HG02798 (cell line): ENCODE measurements at regions not wholly inside any gene's neighbourhood (a gene's known extent, or its start where the extent isn't known, plus 50 kb on each side); places are given as distances from the start of the nearest gene placed in this dataset.

Source experiments
- ATAC-seq: cut with Tn5 transposase; IDR thresholded peaks from one replicate; pipeline ENCODE4 v1.9.1; 2021; ENCODE audit warnings: mild to moderate bottlenecking; ENCODE audit not compliant: unreplicated experiment, poor library complexity

GRCh38 chr6:105992315-105992961, 93.7 kb upstream of the PRDM1 start:
- ATAC-seq, result peak; percentile 89

- peak; percentile 40 for ATAC-seq
These were observed 94.4 kb upstream of the PRDM1 start for GRCh38 chr6:105991561-105992314.

- ATAC-seq, result no peak
These were observed 96.0 kb upstream of the PRDM1 start for GRCh38 chr6:105990151-105990550.

- ATAC-seq, result no peak
These were observed 97.1 kb upstream of the PRDM1 start for GRCh38 chr6:105988812-105989577.

GRCh38 chr6:105988321-105988720, 97.8 kb upstream of the PRDM1 start:
- ATAC-seq, result no peak

- no peak for ATAC-seq
These were observed 98.6 kb upstream of the PRDM1 start for GRCh38 chr6:105987516-105987915.

- no peak for ATAC-seq
These were observed 99.1 kb upstream of the PRDM1 start for GRCh38 chr6:105986998-105987397.

- ATAC-seq, result no peak
These were observed 100.1 kb upstream of the PRDM1 start for GRCh38 chr6:105985816-105986632.

GRCh38 chr6:105985098-105985815, 100.9 kb upstream of the PRDM1 start:
- ATAC-seq, result no peak

- no peak for ATAC-seq
These were observed 102.4 kb upstream of the PRDM1 start for GRCh38 chr6:105983763-105984162.

- no peak for ATAC-seq
These were observed 103.2 kb upstream of the PRDM1 start for GRCh38 chr6:105982761-105983540.

- no peak for ATAC-seq
These were observed 104.2 kb upstream of the PRDM1 start for GRCh38 chr6:105981888-105982358.

GRCh38 chr6:105981002-105981887, 104.9 kb upstream of the PRDM1 start:
- ATAC-seq, result peak; percentile 70

- no peak for ATAC-seq
These were observed 107.2 kb upstream of the PRDM1 start for GRCh38 chr6:105978974-105979373.

- no peak for ATAC-seq
These were observed 108.1 kb upstream of the PRDM1 start for GRCh38 chr6:105977934-105978504.

GRCh38 chr6:105974986-105975385, 111.2 kb upstream of the PRDM1 start:
- no peak for ATAC-seq

- ATAC-seq, result no peak
These were observed 113.7 kb upstream of the PRDM1 start for GRCh38 chr6:105972440-105972839.
